ENCODE measurements at regions not wholly inside any gene's neighbourhood (a gene's known extent, or its start where the extent isn't known, plus 50 kb on each side); places are given as distances from the start of the nearest gene placed in this dataset.

DNA sequence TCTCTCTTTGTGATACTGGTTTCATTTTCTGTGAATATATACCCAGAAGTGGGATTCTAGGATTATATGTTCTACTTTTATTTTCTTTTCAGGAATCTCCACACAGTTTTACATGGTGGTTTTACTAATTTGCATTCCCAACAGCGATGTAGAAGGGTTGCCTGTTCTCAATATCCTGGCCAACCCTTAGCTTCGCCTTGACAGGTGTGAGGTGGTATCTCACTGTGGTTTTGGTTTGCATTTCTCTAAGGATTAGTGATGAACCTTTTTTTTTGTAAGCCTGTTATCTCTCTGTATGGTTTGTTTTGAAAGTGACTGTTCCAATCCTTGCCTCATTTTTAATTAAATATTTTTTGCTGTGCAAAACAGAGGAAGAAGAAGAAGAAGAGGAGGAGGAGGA lies 937.7 kb downstream of the CDH8 start:
- TF ChIP-seq, protein P1, sequence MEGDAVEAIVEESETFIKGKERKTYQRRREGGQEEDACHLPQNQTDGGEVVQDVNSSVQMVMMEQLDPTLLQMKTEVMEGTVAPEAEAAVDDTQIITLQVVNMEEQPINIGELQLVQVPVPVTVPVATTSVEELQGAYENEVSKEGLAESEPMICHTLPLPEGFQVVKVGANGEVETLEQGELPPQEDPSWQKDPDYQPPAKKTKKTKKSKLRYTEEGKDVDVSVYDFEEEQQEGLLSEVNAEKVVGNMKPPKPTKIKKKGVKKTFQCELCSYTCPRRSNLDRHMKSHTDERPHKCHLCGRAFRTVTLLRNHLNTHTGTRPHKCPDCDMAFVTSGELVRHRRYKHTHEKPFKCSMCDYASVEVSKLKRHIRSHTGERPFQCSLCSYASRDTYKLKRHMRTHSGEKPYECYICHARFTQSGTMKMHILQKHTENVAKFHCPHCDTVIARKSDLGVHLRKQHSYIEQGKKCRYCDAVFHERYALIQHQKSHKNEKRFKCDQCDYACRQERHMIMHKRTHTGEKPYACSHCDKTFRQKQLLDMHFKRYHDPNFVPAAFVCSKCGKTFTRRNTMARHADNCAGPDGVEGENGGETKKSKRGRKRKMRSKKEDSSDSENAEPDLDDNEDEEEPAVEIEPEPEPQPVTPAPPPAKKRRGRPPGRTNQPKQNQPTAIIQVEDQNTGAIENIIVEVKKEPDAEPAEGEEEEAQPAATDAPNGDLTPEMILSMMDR (conservative IDR thresholded peaks at IDR 0.05 in 1 of 2, IDR thresholded peaks at IDR 0.05 in 1 of 2; ENCODE audit: extremely low read depth in 1 of 2, insufficient read depth in 1 of 2, low read depth in 1 of 2, low read length in 2 of 2): no peak
- TF ChIP-seq EZH2 (IDR thresholded peaks at IDR 0.05; ENCODE audit: borderline replicate concordance, low read length): no peak
